GM23248 (cell line): ENCODE measurements at regions not wholly inside any gene's neighbourhood (a gene's known extent, or its start where the extent isn't known, plus 50 kb on each side); places are given as distances from the start of the nearest gene placed in this dataset.
"Not testable (repeated sequence)": the region's sequence is repeated elsewhere in the genome, so short reads cannot be mapped to it uniquely, and the experiment has no call there.

Source experiments
- DNase-seq: peaks from one replicate; pipeline ENCODE4 v3.0.0-alpha.2; 2015
- H2AFZ ChIP-seq: fragments of 200-600 bp; sonication (generic); 2 replicates; pipeline ENCODE4 v1.6.1; 2016; ENCODE audit warnings: antibody characterized with exemption
- H3F3A ChIP-seq: fragments of 200-600 bp; sonication (generic); 2 replicates; pipeline ENCODE4 v1.6.1; 2016; ENCODE audit warnings: mild to moderate bottlenecking, antibody characterized with exemption, mixed run types; ENCODE audit not compliant: insufficient read depth
- H3K27ac ChIP-seq: fragments of 200-600 bp; sonication (generic); 2 replicates; pipeline ENCODE4 v1.5.1; 2016; ENCODE audit warnings: mild to moderate bottlenecking
- H3K27me3 ChIP-seq: fragments of 200-600 bp; sonication (generic); replicated peaks from 2 replicates; pipeline ENCODE4 v1.6.1; 2016; ENCODE audit warnings: mild to moderate bottlenecking; ENCODE audit not compliant: insufficient read depth
- H3K36me3 ChIP-seq: fragments of 200-600 bp; sonication (generic); 2 replicates; pipeline ENCODE4 v1.6.1; 2016; ENCODE audit warnings: low read depth, mild to moderate bottlenecking
- H3K4me1 ChIP-seq: fragments of 200-600 bp; sonication (generic); 2 replicates; pipeline ENCODE4 v1.6.1; 2016; ENCODE audit warnings: mild to moderate bottlenecking; ENCODE audit not compliant: insufficient read depth
- H3K4me2 ChIP-seq: fragments of 200-600 bp; sonication (generic); one replicate; pipeline ENCODE4 v1.6.1; 2016; ENCODE audit warnings: mild to moderate bottlenecking; ENCODE audit not compliant: unreplicated experiment
- H3K4me3 ChIP-seq: fragments of 200-600 bp; sonication (generic); 2 replicates; pipeline ENCODE4 v1.5.1; 2016; ENCODE audit warnings: mild to moderate bottlenecking
- H3K79me2 ChIP-seq: fragments of 200-600 bp; sonication (generic); 2 replicates; pipeline ENCODE4 v1.6.1; 2016; ENCODE audit warnings: mild to moderate bottlenecking; ENCODE audit not compliant: insufficient read depth
- H3K9ac ChIP-seq: fragments of 200-600 bp; sonication (generic); 2 replicates; pipeline ENCODE4 v1.6.1; 2016; ENCODE audit warnings: mild to moderate bottlenecking
- H3K9me2 ChIP-seq: fragments of 200-600 bp; sonication (generic); 2 replicates; pipeline ENCODE4 v1.6.1; 2016; ENCODE audit warnings: mixed run types, mild to moderate bottlenecking, moderate library complexity; ENCODE audit not compliant: insufficient read depth
- H3K9me3 ChIP-seq: fragments of 200-600 bp; sonication (generic); one replicate; pipeline ENCODE4 v1.6.1; 2017; ENCODE audit warnings: low read depth
- H4K20me1 ChIP-seq: fragments of 200-600 bp; sonication (generic); 2 replicates; pipeline ENCODE4 v1.6.0; 2016; ENCODE audit not compliant: insufficient read depth
- EZH2 ChIP-seq: fragments of 200-600 bp; sonication (generic); IDR thresholded peaks from 2 replicates; pipeline ENCODE4 v1.6.1; 2018; ENCODE audit warnings: antibody characterized with exemption, mild to moderate bottlenecking; ENCODE audit not compliant: insufficient read depth, poor library complexity, severe bottlenecking
- EZH2phosphoT487 ChIP-seq: fragments of 200-600 bp; sonication (generic); IDR thresholded peaks from 2 replicates; pipeline ENCODE4 v1.6.1; 2018; ENCODE audit warnings: antibody characterized with exemption, moderate library complexity, mild to moderate bottlenecking, low read depth; ENCODE audit not compliant: insufficient read depth
- WGBS, 2 experiments: methylation state at CpG; one replicate each; pipeline ENCODE4 v1.1.6; 2015 to 2017; ENCODE audit warnings: low lambda C conversion rate in 2 of 2, low coverage in 1 of 2; ENCODE audit errors: missing lambda C conversion rate in 2 of 2; 5-methylcytosine and 5-hydroxymethylcytosine counted together
- in situ Hi-C: fragments of 300-500 bp; cut with MboI; formaldehyde crosslinking; loops from 2 replicates; pipeline ENCODE4 v1.15.0; 2020

DNA sequence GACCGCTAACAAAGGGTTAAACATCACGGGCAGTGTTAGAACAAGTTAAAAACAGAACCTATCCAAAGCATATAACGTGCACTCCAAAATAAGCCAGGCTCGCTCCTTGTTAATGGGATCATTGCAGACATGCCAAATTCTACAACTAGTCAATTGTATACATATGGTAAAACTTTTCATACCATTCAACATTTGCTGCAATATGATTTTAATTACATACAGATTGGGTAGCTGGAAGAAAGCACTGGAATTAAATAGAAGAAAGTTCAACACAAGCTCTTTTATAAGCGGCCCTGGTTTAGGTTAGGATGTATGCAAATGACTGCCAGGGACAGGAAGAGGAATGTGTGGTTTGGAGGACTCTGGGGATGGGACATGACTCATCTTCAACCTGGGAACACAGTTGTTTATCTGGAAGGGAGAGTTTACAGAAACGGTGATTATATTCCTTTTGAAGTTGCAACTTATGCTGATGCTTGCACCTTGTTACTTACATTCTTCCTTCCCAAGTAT is 62.5 kb upstream of the TIAM2 start:
- WGBS, 2 experiments, result 6 to 9% methylated on average over 6 of the region's 6 CpGs
- no peak overlapping the region for H3K9ac ChIP-seq
- H3K27ac ChIP-seq, result no peak overlapping the region
- peak; percentile 73 for DNase-seq
- peak overlapping the region; percentile 61 for H3K4me2 ChIP-seq
- H2AFZ ChIP-seq, result no peak overlapping the region
- H3K9me2 ChIP-seq, result no peaks in the 10 kb centered on the region
- H4K20me1 ChIP-seq, result no peaks in the 10 kb centered on the region
- peaks cover 22% of the 10 kb centered on the region for H3K4me1 ChIP-seq
- H3K4me3 ChIP-seq, result peak overlapping the region; percentile 4; the same call in 1 of the 2 replicates
- H3K9me3 ChIP-seq, result no peaks in the 10 kb centered on the region
- H3K27me3 ChIP-seq, result no peaks in the 10 kb centered on the region
- TF ChIP-seq EZH2phosphoT487 (no peak), EZH2 (no peak)
- H3K79me2 ChIP-seq, result no peaks in the 10 kb centered on the region
- in situ Hi-C loops, result no loop called here
- H3K36me3 ChIP-seq, result no peaks in the 10 kb centered on the region
- H3F3A ChIP-seq, result peaks cover 24% of the 10 kb centered on the region

DNA sequence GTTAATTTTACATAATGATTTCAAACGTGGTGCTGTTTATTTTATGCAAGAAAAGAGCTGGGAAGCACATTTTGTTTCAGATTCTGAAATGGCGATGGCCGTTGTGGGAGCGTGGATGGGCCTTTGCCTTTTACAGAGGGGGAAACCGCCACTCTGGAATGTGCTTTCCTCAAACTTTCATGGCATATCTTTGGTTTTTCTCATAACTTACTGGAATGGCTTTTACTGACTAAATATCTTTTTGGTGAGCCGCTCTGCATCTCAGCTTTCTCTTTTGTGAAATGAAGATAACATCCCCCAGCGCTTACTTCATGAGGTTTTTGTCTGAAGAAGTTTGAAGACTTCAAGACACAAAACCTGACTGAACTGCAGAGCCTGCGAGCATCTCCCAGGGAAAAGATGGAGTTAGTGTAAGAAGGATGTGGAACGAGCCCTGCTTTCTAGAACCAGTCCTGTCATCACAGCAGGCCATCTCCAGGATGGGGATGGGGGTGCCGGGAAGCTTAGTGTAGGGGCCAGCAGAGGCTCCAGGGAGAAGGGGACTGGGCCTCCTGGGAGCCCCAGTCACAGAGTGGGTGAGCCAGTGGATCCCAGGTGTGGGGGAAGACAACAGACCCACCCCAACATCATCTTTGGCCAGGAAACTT is 61.8 kb upstream of the TIAM2 start:
- DNase-seq, result no peak
- Histone ChIP-seq H2AFZ (no peak overlapping the region), H3K27me3 (no peaks in the 10 kb centered on the region), H3F3A (peaks cover 24% of the 10 kb centered on the region), H3K4me1 (peaks cover 22% of the 10 kb centered on the region), H3K4me2 (no peak overlapping the region), H4K20me1 (no peaks in the 10 kb centered on the region), H3K9me3 (no peaks in the 10 kb centered on the region), H3K4me3 (no peak overlapping the region), H3K27ac (no peak overlapping the region), H3K79me2 (no peaks in the 10 kb centered on the region), H3K9ac (no peak overlapping the region), H3K36me3 (no peaks in the 10 kb centered on the region), H3K9me2 (no peaks in the 10 kb centered on the region)
- WGBS, 2 experiments, result 87 to 89% methylated on average over 10 of the region's 10 CpGs
- no peak for TF ChIP-seq EZH2phosphoT487
- TF ChIP-seq EZH2, result no peak
- in situ Hi-C loops, result no loop called here

DNA sequence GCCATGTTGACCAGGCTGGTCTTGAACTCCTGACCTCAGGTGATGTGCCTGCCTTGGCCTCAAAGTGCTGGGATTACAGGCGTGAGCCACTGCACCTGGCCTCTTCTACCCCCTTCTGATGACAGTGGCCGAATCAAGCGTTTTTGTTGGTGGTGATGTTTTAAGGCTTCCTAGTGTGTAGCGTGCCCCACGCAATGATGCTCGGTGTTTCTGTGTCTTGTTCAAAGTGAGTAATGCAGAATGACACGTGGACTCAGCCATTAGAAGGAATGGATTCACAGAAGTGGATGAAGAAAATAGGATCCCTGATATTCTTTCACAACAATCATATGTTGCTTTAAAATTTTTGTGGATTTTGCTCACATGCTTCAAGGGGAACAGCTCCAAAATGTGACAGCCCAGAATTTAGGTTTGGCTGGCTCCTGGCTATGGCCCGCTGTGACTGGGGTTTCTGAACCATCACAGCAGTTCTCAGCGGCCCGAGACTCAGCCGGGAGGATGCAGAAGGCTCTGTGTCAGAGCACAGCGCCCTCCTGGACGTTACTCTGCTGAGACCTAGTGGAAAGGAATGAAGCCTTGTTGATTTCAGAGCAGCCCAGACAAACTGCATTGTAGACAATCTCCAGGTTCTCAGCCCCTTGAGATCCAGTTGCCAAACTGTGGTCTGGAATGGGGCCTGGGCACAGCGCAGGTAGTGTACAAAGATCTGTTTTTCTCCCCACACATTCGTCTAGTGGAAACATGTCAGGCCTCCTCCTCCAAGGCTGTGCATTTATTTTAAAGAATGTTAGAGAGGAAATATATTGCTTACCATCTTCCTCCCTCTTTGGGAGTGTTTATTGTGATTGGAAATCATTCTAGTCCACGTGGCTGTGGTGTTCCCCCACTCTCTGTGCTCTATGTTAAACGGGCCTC is 57.6 kb upstream of the TIAM2 start:
- no peak overlapping the region for H2AFZ ChIP-seq
- no peak overlapping the region for H3K27ac ChIP-seq
- no peaks in the 10 kb centered on the region for H3K9me2 ChIP-seq
- TF ChIP-seq EZH2phosphoT487 (no peak), EZH2 (no peak)
- H3K27me3 ChIP-seq, result no peaks in the 10 kb centered on the region
- 69 to 75% methylated on average over 17 of the region's 17 CpGs for WGBS, 2 experiments
- no peak overlapping the region for H3K4me2 ChIP-seq
- H3K9me3 ChIP-seq, result no peaks in the 10 kb centered on the region
- H3F3A ChIP-seq, result peaks cover 6% of the 10 kb centered on the region
- no peak for DNase-seq
- H3K4me1 ChIP-seq, result peaks cover 7% of the 10 kb centered on the region
- no peak overlapping the region for H3K9ac ChIP-seq
- no peak overlapping the region for H3K4me3 ChIP-seq
- in situ Hi-C loops, result no loop called here
- H3K36me3 ChIP-seq, result no peaks in the 10 kb centered on the region
- no peaks in the 10 kb centered on the region for H3K79me2 ChIP-seq
- H4K20me1 ChIP-seq, result no peaks in the 10 kb centered on the region

DNA sequence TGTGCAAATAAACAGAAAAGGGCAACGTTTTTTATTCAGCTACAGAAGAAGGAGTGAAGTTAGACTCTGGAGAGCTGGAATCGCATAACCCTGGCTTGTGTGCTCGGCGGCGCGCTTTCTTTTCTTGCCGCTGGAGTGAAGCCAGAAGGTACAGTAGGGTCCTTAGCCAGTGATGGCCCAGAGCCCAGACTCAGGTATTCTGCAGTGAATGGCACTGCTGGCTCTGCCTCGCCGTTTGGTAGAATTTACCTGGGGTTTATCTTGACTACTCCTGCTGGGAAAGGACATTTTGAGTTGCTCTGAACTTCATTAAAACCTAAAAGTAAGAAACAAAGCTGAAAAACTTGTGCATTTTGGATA is 56.9 kb upstream of the TIAM2 start:
- H3K9me2 ChIP-seq, result no peaks in the 10 kb centered on the region
- H3K27ac ChIP-seq, result no peak overlapping the region
- H4K20me1 ChIP-seq, result no peaks in the 10 kb centered on the region
- peaks cover under 1% of the 10 kb centered on the region for H3K4me1 ChIP-seq
- 95 to 96% methylated on average over 9 of the region's 9 CpGs for WGBS, 2 experiments
- no peaks in the 10 kb centered on the region for H3K27me3 ChIP-seq
- no peak overlapping the region for H3K4me2 ChIP-seq
- no peaks in the 10 kb centered on the region for H3F3A ChIP-seq
- no peak overlapping the region for H2AFZ ChIP-seq
- H3K9me3 ChIP-seq, result no peaks in the 10 kb centered on the region
- TF ChIP-seq EZH2phosphoT487 (no peak), EZH2 (no peak)
- no peak for DNase-seq
- no peak overlapping the region for H3K9ac ChIP-seq
- H3K4me3 ChIP-seq, result no peak overlapping the region
- H3K79me2 ChIP-seq, result no peaks in the 10 kb centered on the region
- in situ Hi-C loops, result no loop called here
- H3K36me3 ChIP-seq, result no peaks in the 10 kb centered on the region

DNA sequence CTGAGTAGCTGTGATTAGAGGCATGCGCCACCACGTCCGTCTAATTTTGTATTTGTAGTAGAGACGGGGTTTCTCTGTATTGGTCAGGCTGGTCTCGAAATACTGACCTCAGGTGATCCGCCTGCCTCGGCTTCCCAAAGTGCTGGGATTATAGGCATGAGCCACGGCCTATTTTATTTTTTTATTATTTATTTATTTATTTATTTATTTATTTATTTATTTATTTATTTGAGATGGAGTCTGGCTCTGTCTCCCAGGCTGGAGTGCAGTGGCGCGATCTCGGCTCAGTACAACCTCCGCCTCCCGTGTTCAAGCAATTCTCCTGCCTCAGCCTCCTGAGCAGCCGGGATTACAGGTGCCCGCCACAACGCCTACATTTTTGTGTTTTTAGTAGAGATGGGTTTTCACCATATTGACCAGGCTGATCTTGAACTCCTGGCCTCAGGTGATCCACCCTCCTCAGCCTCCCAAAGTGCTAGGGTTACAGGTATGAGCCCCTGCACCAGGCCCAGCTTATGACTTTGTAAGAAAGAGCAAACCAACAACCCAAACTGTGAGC is 56.3 kb upstream of the TIAM2 start:
- H3K9me2 ChIP-seq, H4K20me1 ChIP-seq, H3K4me3 ChIP-seq, H3F3A ChIP-seq, H3K27me3 ChIP-seq, H3K79me2 ChIP-seq, H3K9ac ChIP-seq, H3K4me2 ChIP-seq, H3K9me3 ChIP-seq, H3K27ac ChIP-seq, H3K4me1 ChIP-seq, H2AFZ ChIP-seq, H3K36me3 ChIP-seq, DNase-seq, in situ Hi-C loops: not testable (repeated sequence)
- 96 to 97% methylated on average over 16 of the region's 16 CpGs for WGBS, 2 experiments
